Bronchial epithelial cell (primary cell): ENCODE measurements at regions not wholly inside any gene's neighbourhood (a gene's known extent, or its start where the extent isn't known, plus 50 kb on each side); places are given as distances from the start of the nearest gene placed in this dataset.

Source experiments
- DNase-seq: peaks from one replicate; pipeline ENCODE4 v3.0.0-alpha.2; 2010; ENCODE audit warnings: low read depth
- FAIRE-seq: peaks from 2 replicates; lab custom pipeline; 2011; peaks lifted over from hg19 to GRCh38; lab: Jason Lieb, UNC
- H3K27me3 ChIP-seq: 2 replicates; pipeline ENCODE4 v1.5.1; 2011; ENCODE audit warnings: low read length; ENCODE audit not compliant: control insufficient read depth, insufficient read depth
- H3K36me3 ChIP-seq: 2 replicates; pipeline ENCODE4 v1.5.1; 2011; ENCODE audit warnings: low read length; ENCODE audit not compliant: control insufficient read depth, insufficient read depth
- H3K4me3 ChIP-seq: 2 replicates; pipeline ENCODE4 v1.5.1; 2011; ENCODE audit warnings: mild to moderate bottlenecking, low read depth, low read length, control low read depth
- TF ChIP-seq, protein P1 (sequence below): IDR thresholded peaks from 2 replicates; pipeline ENCODE4 v1.5.1; 2011; ENCODE audit warnings: mild to moderate bottlenecking, moderate library complexity, low read length, control low read depth, inconsistent platforms; ENCODE audit not compliant: insufficient read depth, severe bottlenecking

- no peak for FAIRE-seq
- TF ChIP-seq, protein P1, sequence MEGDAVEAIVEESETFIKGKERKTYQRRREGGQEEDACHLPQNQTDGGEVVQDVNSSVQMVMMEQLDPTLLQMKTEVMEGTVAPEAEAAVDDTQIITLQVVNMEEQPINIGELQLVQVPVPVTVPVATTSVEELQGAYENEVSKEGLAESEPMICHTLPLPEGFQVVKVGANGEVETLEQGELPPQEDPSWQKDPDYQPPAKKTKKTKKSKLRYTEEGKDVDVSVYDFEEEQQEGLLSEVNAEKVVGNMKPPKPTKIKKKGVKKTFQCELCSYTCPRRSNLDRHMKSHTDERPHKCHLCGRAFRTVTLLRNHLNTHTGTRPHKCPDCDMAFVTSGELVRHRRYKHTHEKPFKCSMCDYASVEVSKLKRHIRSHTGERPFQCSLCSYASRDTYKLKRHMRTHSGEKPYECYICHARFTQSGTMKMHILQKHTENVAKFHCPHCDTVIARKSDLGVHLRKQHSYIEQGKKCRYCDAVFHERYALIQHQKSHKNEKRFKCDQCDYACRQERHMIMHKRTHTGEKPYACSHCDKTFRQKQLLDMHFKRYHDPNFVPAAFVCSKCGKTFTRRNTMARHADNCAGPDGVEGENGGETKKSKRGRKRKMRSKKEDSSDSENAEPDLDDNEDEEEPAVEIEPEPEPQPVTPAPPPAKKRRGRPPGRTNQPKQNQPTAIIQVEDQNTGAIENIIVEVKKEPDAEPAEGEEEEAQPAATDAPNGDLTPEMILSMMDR = no peak
Observed at GRCh38 chrX:25296850-25297249, 281.1 kb upstream of the ARX start.

DNA sequence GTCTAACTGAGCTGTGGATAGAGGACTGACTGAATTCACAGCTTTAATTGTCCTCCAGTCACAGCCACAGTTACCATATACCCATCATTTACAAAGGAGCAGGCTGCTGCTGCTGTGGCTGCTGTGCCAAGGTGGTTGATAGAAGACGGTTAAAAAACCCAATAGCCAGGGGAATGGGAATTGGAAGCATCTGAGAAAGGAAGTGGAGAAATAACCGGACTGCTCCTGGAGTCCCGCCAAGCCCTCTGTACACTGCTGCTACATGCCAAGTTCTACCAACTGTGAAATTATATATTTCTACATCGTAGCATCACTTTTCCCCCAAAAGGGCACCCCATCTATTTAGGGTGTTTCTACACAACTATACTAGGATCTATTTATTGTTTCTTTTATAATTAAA is 279.7 kb upstream of the ARX start:
- DNase-seq = no peak
- Histone ChIP-seq H3K27me3 (no peaks in the 10 kb centered on the region), H3K36me3 (no peaks in the 10 kb centered on the region), H3K4me3 (no peak overlapping the region)
- TF ChIP-seq, protein P1 = no peak
- no peak for FAIRE-seq

More at GRCh38 chrX:25296850-25297249, 281.1 kb upstream of the ARX start:
- Histone ChIP-seq H3K4me3 (no peak overlapping the region), H3K27me3 (no peaks in the 10 kb centered on the region), H3K36me3 (no peaks in the 10 kb centered on the region)
- no peak for DNase-seq

- no peak overlapping the region for H3K4me3 ChIP-seq
- TF ChIP-seq, protein P1 = no peak
- DNase-seq (no peak), FAIRE-seq (no peak)
- no peaks in the 10 kb centered on the region for H3K27me3 ChIP-seq
- no peaks in the 10 kb centered on the region for H3K36me3 ChIP-seq
Observed at GRCh38 chrX:25290132-25290531, 274.4 kb upstream of the ARX start.

- FAIRE-seq (no peak), DNase-seq (peak; percentile 31)
- H3K4me3 ChIP-seq = no peak overlapping the region
- no peaks in the 10 kb centered on the region for H3K36me3 ChIP-seq
- no peaks in the 10 kb centered on the region for H3K27me3 ChIP-seq
- TF ChIP-seq, protein P1 = no peak
Observed at GRCh38 chrX:25288676-25289075, 272.9 kb upstream of the ARX start.

DNA sequence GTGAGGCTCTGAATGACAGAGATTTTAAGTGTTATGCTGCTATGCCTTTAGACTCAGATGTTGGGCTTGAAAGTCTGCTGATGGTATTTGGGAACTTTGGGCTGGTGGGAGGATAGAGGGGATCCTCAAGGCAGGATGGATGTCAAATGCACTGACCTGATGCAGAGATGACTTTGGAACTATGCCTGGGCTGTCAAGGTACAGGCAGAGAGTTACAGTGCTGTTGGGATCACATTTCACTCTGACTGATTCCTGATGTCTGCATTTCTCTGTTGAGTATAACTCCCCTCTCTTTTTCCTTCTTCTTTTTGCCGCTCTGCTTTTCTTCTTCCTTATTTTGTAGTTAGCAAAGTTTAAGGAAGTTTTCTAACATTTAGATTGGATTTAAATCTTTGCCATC is 271.8 kb upstream of the ARX start:
- Histone ChIP-seq H3K27me3 (no peaks in the 10 kb centered on the region), H3K4me3 (no peak overlapping the region), H3K36me3 (no peaks in the 10 kb centered on the region)
- TF ChIP-seq, protein P1 = no peak
- FAIRE-seq = no peak
- no peak for DNase-seq

DNA sequence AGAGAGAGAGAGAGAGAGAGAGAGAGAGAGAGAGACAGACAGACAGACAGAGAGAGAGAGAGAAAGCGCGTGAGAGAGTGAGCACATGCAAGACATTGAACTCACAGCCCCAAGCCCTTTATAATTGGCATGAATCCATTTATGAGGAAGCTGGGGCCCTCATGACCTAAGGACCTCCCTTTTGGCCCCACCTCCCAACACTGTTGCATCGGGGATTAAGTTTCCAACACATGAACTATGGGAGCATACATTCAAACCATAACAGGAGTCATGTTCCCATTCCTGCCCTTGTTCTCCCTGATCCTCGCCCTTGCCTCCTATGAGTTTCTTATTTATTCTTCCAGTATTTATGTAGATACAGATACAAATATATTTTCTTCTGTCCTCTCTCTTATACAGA is 269.8 kb upstream of the ARX start:
- Histone ChIP-seq H3K27me3 (no peaks in the 10 kb centered on the region), H3K36me3 (no peaks in the 10 kb centered on the region), H3K4me3 (no peak overlapping the region)
- FAIRE-seq = no peak
- TF ChIP-seq, protein P1 = no peak
- DNase-seq = no peak
